ENCODE measurements at regions not wholly inside any gene's neighbourhood (a gene's known extent, or its start where the extent isn't known, plus 50 kb on each side); places are given as distances from the start of the nearest gene placed in this dataset.

GRCh38 chr16:72552654-72553053, 380.7 kb upstream of the PMFBP1 start:
- H3K4me2 ChIP-seq (ENCODE audit: low read length), result no peak overlapping the region
- H3K79me2 ChIP-seq (replicated peaks; ENCODE audit: insufficient read depth, low read length), result no peaks in the 10 kb centered on the region
- H3K9ac ChIP-seq (ENCODE audit: low read length), result no peak overlapping the region
- H3K27me3 ChIP-seq (ENCODE audit: insufficient read depth, low read depth, low read length), result no peaks in the 10 kb centered on the region
- no peaks in the 10 kb centered on the region for H3K36me3 ChIP-seq (ENCODE audit: insufficient read depth, low read length)
- no peak overlapping the region for H3K4me3 ChIP-seq (ENCODE audit: low read length)
- H3F3A ChIP-seq (ENCODE audit: insufficient read depth, low read length, poor library complexity, severe bottlenecking), result no peaks in the 10 kb centered on the region
- TF ChIP-seq EZH2 (IDR thresholded peaks at IDR 0.05; ENCODE audit: borderline replicate concordance, insufficient read depth, low read length, poor library complexity, severe bottlenecking), result no peak
- no peak for TF ChIP-seq MXI1 (conservative IDR thresholded peaks at IDR 0.05; ENCODE audit: poor library complexity, severe bottlenecking)
- TF ChIP-seq, protein P1, sequence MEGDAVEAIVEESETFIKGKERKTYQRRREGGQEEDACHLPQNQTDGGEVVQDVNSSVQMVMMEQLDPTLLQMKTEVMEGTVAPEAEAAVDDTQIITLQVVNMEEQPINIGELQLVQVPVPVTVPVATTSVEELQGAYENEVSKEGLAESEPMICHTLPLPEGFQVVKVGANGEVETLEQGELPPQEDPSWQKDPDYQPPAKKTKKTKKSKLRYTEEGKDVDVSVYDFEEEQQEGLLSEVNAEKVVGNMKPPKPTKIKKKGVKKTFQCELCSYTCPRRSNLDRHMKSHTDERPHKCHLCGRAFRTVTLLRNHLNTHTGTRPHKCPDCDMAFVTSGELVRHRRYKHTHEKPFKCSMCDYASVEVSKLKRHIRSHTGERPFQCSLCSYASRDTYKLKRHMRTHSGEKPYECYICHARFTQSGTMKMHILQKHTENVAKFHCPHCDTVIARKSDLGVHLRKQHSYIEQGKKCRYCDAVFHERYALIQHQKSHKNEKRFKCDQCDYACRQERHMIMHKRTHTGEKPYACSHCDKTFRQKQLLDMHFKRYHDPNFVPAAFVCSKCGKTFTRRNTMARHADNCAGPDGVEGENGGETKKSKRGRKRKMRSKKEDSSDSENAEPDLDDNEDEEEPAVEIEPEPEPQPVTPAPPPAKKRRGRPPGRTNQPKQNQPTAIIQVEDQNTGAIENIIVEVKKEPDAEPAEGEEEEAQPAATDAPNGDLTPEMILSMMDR (IDR thresholded peaks at IDR 0.05; ENCODE audit: poor library complexity, severe bottlenecking), result no peak
- TF ChIP-seq RAD21 (conservative IDR thresholded peaks at IDR 0.05), result no peak
- TF ChIP-seq SMC3 (conservative IDR thresholded peaks at IDR 0.05; ENCODE audit: poor library complexity), result no peak
- TF ChIP-seq, protein P2, sequence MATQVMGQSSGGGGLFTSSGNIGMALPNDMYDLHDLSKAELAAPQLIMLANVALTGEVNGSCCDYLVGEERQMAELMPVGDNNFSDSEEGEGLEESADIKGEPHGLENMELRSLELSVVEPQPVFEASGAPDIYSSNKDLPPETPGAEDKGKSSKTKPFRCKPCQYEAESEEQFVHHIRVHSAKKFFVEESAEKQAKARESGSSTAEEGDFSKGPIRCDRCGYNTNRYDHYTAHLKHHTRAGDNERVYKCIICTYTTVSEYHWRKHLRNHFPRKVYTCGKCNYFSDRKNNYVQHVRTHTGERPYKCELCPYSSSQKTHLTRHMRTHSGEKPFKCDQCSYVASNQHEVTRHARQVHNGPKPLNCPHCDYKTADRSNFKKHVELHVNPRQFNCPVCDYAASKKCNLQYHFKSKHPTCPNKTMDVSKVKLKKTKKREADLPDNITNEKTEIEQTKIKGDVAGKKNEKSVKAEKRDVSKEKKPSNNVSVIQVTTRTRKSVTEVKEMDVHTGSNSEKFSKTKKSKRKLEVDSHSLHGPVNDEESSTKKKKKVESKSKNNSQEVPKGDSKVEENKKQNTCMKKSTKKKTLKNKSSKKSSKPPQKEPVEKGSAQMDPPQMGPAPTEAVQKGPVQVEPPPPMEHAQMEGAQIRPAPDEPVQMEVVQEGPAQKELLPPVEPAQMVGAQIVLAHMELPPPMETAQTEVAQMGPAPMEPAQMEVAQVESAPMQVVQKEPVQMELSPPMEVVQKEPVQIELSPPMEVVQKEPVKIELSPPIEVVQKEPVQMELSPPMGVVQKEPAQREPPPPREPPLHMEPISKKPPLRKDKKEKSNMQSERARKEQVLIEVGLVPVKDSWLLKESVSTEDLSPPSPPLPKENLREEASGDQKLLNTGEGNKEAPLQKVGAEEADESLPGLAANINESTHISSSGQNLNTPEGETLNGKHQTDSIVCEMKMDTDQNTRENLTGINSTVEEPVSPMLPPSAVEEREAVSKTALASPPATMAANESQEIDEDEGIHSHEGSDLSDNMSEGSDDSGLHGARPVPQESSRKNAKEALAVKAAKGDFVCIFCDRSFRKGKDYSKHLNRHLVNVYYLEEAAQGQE (IDR thresholded peaks at IDR 0.05; ENCODE audit: borderline replicate concordance), result no peak
- TF ChIP-seq POLR2AphosphoS5 (IDR thresholded peaks at IDR 0.05), result no peak
- no peak for TF ChIP-seq TAF1 (IDR thresholded peaks at IDR 0.05; ENCODE audit: low read depth)
- no peak for TF ChIP-seq EP300 (conservative IDR thresholded peaks at IDR 0.05; ENCODE audit: poor library complexity, severe bottlenecking)
- no peak overlapping the region for H3K27ac ChIP-seq (ENCODE audit: low read length)
- H2AFZ ChIP-seq (ENCODE audit: low read depth, low read length), result no peak overlapping the region
- peaks cover 5% of the 10 kb centered on the region for H3K9me3 ChIP-seq (ENCODE audit: low read length)
- H3K9me2 ChIP-seq (ENCODE audit: insufficient read depth, low read length), result no peaks in the 10 kb centered on the region
- H4K20me1 ChIP-seq (ENCODE audit: insufficient read depth), result no peaks in the 10 kb centered on the region

GRCh38 chr16:72551649-72552048, 379.7 kb upstream of the PMFBP1 start:
- no peak for TF ChIP-seq SMC3 (conservative IDR thresholded peaks at IDR 0.05; ENCODE audit: poor library complexity)
- no peak for TF ChIP-seq POLR2AphosphoS5 (IDR thresholded peaks at IDR 0.05)
- no peak for TF ChIP-seq RAD21 (conservative IDR thresholded peaks at IDR 0.05)
- no peak for TF ChIP-seq EZH2 (IDR thresholded peaks at IDR 0.05; ENCODE audit: borderline replicate concordance, insufficient read depth, low read length, poor library complexity, severe bottlenecking)
- TF ChIP-seq MXI1 (conservative IDR thresholded peaks at IDR 0.05; ENCODE audit: poor library complexity, severe bottlenecking), result no peak
- TF ChIP-seq EP300 (conservative IDR thresholded peaks at IDR 0.05; ENCODE audit: poor library complexity, severe bottlenecking), result no peak
- TF ChIP-seq, protein P1 (IDR thresholded peaks at IDR 0.05; ENCODE audit: poor library complexity, severe bottlenecking), result no peak
- TF ChIP-seq TAF1 (IDR thresholded peaks at IDR 0.05; ENCODE audit: low read depth), result no peak
- TF ChIP-seq, protein P2 (IDR thresholded peaks at IDR 0.05; ENCODE audit: borderline replicate concordance), result no peak

More at GRCh38 chr16:72551649-72552048, 379.7 kb upstream of the PMFBP1 start:
- Histone ChIP-seq H3F3A (ENCODE audit: insufficient read depth, low read length, poor library complexity, severe bottlenecking) (no peaks in the 10 kb centered on the region), H3K27ac (ENCODE audit: low read length) (no peak overlapping the region), H2AFZ (ENCODE audit: low read depth, low read length) (no peak overlapping the region), H3K27me3 (ENCODE audit: insufficient read depth, low read depth, low read length) (no peaks in the 10 kb centered on the region), H3K79me2 (replicated peaks; ENCODE audit: insufficient read depth, low read length) (no peaks in the 10 kb centered on the region), H3K36me3 (ENCODE audit: insufficient read depth, low read length) (no peaks in the 10 kb centered on the region), H3K9ac (ENCODE audit: low read length) (no peak overlapping the region), H3K9me2 (ENCODE audit: insufficient read depth, low read length) (no peaks in the 10 kb centered on the region), H3K4me3 (ENCODE audit: low read length) (no peak overlapping the region), H3K9me3 (ENCODE audit: low read length) (peaks cover 5% of the 10 kb centered on the region), H3K4me2 (ENCODE audit: low read length) (no peak overlapping the region), H4K20me1 (ENCODE audit: insufficient read depth) (no peaks in the 10 kb centered on the region)
